HG03520 (cell line): ENCODE measurements at regions not wholly inside any gene's neighbourhood (a gene's known extent, or its start where the extent isn't known, plus 50 kb on each side); places are given as distances from the start of the nearest gene placed in this dataset.

Source experiments
- ATAC-seq: cut with Tn5 transposase; IDR thresholded peaks from one replicate; pipeline ENCODE4 v1.9.1; 2021; ENCODE audit warnings: mild to moderate bottlenecking, moderate library complexity; ENCODE audit not compliant: unreplicated experiment

DNA sequence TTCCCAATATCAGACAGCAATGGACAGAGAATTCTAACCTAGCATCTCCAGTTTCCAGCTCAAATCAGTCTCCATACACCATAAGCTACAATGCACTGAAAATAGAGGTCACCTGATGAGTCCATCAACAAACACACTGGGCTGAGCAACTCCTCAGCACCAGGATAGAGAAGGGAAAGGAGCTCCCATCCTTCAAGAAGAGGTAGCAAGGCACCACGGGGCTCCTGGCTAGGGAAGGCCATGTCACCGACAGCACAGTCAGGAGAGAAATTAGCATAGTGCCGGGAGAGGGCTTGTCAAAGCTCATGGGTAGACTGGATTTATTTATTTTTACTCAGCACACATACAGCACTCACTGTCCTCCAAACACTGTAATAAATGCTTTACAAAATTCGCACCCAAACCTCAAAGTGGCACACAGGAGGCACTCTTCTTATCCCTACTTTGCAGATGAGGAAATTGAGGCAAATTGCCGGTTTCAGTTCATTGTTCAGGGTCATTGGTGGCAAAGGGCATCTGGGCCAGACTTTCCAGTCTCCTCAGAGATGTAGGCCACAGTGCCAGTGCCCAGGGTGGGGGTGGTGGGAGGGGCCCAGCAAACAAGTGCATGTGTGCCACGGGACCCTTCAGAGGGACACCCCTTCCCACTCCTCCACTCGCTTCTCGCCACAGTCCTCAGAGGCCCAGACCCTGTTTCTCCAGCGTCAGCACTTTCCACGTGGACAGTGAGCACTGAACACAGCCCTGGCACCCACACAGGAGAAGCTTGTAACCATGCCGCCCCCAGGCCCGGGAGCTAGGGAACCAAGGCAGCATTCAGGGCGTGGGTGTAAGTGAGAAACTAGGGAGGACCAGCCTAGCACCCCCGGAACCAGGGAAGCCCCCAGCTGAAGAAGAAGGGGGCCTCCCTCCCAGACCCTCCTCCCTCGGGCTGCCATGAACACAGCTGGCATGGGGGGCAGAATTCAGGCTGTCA, 1417.4 kb downstream of the TBC1D22A start:
- ATAC-seq, result no peak

DNA sequence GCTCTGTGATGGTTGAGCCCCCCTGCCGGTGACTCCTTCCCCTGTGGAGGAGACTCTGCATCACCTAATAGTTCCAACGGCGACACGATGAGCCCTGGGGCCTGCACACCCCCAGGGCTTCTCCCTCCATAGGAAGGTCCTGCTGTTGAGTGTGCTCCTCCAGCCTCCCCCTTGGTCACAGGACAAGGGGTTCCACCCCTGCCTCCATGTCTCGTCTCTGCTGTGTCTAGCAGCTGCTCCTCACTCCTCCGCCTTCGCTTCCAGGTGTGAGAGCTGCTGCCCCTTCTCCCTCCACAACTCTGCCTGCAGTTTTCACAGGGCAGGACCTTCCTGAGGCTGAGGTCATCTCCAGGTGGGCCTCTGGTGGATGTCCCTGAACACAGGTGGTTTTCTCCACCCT, 1416.1 kb downstream of the TBC1D22A start:
- ATAC-seq, result no peak

DNA sequence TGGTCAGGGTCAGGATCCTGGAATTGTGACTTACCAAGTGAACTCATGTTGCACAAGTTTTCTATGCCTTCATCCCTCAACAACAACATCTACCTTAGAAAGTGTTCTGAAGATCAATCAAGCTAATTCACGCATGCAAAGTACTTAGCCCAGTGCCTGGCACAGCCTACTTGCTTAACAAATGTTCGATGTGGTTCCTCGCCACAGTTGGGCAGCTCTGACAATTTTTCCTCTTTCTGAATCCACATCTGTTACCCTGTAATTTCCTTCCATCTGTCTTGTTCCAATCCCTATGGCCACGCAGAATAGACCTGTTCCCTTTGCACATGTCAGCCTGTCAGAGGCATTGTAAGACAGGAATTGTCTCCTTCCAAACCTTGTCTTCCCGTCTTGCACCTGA, 1415.2 kb downstream of the TBC1D22A start:
- ATAC-seq, result no peak

DNA sequence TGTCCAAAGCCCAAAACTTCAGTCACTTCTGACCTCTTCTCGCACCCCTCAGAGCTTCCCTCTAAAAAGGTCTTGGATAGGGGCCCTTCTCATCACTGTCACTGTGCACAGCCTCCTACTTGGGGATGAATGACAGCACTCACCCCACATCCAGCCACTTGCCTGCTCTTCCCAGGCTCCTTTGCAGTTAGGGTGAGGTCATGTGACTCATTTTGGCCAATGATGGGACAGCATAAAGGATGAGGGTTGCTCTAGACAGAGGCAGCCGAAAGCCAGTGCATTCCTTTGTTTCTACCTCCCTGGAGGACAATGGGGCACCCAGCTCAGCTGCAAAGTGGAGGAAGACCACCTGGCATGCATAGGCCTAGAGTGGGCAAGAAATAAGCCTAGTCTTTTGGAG, 1413.3 kb downstream of the TBC1D22A start:
- ATAC-seq, result no peak

DNA sequence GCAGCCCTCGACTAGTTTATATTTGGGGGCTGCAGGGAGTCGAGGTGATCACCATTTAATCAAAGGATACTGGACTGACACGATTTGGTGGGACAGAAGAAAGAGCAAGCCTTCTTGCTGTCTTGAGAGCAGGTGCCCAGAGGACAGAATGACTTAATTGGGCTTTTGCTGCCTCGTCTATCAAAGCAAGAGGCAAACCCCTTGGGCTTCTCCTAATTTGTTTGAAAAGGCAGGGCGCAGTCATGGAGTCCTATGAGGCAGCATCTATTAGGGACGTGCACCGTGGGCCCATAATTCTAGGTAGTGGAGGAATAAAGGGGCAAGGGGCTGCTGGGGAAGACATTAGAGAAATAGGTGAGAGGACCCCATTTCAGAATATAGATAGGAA, 1411.3 kb downstream of the TBC1D22A start:
- no peak for ATAC-seq

DNA sequence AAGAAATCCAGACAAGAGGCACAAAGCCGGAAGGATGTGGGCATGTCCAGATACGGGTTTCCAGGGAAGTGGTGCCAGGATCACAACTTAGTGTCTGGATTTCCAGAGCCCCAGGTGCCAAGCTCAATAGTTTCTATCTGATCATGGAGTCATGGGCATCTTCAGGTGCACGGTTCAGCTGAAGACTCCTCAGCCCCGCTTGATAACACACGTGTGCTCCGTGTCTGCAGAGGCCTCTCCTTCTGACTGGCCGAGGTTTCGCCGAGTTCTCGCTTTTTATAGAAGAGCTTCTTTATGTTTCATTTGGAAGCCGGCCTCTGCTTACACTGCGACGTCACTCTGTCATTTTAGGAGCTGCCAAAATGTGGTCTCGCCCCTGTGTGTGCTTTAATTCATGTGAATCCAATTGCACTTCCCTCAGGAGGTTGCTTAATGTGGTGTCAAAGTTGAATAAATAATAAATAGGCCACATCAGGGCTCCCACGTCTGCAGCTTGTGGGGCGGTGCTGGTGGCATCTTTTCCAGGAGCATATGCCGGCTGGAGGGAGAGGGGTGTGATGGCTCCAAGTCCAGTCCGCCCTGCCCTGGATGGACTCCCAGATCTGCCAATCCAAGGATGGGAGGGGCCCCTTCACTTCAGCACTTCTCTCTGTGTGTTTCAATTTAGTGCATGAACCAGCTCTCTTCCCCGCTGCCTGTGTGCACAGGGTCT, 1410.8 kb downstream of the TBC1D22A start:
- no peak for ATAC-seq

DNA sequence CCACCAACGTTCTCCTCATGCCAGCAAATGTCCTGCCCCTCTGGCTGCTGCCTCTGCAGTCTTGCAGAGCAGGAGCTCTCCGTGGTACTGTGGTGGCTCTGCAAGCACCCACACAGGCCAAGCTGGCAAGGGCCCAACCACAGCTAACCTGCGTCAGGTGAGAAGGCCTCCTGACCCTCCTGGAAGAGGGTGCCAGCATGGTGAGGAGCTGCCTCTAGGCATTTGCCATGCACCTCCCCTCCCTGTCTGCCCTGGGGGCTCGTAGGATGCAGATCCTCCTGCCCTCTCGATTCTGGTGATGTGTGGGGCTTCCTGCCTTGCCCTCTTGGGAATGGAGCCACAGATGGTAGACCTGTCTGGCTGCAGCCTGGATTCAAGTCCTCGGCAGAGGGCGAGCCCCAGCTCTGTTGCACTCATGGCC, 1408.8 kb downstream of the TBC1D22A start:
- ATAC-seq, result no peak

DNA sequence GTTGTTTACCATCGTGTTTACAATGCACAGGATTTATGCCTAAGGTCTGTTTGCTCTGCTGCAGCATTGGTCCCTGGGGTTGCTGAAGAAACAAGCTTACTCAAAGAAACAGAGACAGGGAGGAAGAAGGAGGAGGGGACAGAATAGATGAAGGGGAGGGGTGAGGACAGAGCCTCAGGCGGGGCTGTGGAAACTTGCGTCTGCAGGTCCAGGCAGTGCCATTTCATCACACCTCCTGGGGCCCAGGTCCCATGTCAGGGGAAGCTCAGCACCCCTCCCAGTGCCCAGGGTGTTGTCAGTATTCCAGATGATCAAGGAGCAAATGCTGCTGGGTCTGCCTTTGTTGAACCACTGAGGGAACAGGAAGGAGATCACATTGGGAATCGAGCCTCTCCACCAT, 1406.8 kb downstream of the TBC1D22A start:
- ATAC-seq, result no peak

DNA sequence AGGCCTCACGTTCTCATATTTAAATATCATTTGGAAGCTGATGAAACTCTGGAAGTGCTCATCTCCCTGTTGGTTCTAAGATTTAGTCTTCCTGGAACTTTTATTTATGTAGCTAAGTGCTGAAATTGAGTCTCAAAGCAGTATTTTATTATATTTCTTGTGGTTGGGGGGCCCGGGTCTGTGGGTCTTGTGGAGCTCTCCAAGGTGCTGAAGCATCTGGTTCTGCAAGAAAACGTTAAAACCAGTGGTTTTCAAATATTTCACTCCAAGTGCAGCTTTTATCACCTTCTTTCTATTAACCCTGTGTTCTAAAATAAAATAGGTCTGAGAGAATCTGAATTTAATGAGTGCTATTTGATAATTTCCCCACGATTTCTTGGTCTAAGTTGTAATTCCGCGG, 1404.8 kb downstream of the TBC1D22A start:
- no peak for ATAC-seq

DNA sequence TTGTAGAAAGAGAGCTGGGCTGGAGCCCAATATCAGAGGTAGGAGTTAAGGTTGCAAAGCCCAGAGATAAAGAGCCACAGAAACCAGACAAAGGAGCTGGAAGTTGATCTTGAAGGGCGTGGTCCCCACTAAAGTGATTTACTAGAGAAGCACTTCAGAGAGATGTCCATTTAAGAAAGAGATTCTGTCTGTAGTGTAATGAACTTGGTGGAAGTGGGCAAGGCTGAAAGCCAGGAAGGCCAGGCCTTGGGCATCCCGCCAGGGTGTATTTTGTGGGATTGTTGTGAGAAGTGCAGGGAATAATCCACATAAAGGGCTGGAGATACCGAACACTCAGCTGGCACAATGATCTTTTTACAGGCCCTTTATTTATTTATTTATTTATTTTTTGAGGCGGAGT, 1398.8 kb downstream of the TBC1D22A start:
- no peak for ATAC-seq

DNA sequence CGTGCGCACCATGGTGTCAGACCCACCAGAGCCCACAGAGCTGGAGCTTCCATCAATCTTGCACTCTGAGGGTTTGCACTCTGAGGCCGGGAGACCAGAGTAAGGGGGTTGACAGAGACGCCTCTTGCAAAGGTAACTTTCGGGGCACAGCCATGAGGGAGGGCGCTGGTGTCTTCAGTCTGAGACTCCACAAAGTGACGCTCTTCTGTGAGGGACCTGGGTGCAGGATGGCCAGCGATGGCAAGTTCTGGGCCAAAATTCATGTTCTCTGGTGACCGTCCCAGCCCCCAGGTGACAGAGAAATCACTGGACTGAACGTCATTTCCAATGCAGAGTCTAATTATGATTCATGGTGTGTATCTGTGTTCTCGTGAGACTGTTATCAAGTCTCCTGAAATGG, 1395.2 kb downstream of the TBC1D22A start:
- ATAC-seq, result no peak

DNA sequence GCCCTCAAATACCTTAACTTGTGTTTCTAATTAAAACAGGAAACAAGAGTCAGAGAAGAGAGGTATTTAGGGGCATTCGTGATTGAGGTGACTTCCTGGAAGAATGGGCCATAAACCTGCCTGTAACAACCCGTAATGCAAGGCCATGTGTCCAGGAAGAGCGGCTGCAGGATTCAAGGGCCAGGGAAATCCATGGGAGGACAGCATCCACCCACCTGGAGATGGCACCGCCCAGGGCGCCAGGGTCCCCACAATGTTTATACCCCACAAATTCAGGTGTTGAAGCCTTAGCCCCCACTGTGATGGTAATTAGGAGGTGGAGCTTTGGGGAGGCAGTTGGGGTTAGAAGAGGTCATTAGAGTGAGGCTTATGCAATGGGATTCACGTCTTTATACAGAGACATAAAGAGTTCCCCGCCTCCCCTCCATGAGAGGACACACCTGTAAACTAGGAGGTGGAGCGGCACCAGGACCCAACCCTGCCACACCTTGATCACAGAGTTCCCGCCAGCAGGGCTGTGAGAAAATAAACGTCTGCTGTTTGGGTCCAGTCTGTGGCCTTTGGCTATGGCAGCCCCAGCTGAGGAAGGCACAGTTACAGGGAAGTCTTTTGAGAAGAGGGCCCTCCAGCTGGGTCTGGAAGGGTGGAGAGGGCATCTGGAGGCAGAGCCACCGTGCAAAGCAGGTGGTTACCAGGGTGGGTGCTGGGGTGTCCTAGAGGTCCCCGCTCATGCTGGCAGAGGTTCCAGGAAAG, 1394.3 kb downstream of the TBC1D22A start:
- no peak for ATAC-seq

DNA sequence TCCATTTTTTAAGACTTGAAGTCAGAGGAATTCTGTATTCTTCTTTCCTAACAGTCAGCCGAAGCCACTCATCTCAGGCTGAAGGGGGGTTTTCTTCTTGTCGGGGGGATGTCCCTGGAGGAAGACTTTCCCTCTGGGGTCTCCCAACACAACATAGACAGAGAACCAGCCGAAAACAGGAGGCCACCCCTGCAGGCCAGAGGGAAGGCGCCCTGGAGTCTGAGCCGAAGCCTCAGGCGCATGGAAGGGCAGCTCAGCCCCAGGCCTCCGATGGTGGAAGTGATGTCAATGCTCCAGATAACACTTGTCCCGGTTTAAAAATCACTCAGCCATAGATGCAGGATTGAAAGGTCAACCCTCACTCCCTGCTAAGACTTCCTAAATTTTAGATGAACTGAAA, 1393.0 kb downstream of the TBC1D22A start:
- ATAC-seq, result no peak

DNA sequence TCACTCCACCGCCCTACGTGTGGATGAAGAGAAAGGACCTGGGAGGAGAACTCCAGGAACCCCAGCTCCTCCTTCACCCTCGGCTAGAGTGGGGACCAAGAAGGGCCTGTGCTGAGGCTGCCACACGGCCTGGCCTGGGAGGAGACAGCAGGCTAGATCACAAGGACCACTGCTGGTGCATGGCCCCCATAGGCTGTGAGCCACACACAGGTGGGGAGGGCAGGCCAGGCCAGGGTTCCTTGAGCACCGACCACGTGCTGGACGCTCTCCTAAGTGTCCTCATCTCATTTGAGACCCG, 1392.4 kb downstream of the TBC1D22A start:
- ATAC-seq, result no peak

DNA sequence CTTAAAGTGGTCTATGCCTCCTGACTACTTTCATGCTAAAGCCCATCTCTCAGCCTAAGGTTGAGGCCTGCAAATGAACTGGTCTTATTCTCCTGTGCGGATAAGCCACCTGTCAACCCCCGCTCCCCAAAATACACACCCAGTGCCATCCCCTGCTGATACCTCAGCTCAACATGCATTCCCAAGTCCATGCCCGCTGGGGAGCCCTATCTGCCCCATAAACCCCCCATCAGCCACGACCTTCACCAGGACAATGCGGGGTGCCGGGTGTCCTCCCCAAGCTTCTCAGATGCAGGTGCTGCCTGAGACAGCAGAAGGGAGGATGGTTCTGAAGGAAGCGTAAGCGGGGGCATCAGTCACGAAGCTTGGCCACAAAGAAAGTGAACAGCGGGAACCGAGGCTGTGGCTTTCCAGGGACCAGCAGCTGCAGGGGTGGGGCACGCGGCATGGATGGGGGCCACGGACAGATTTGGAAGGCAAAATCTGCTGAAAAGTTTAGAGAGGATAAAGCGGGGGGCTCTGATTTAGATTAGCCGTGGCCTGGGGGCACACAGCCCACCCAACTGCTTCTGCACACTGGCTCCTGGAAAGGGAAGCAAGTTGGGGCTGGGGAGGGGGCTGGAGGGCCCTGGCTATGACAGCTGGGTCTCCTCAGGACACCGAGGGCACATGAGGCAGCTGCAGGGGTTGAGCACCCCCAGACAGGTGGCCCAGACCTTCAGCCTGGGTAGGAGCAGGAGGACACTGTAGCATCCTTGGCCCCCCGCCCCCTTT, 1391.9 kb downstream of the TBC1D22A start:
- ATAC-seq, result no peak

DNA sequence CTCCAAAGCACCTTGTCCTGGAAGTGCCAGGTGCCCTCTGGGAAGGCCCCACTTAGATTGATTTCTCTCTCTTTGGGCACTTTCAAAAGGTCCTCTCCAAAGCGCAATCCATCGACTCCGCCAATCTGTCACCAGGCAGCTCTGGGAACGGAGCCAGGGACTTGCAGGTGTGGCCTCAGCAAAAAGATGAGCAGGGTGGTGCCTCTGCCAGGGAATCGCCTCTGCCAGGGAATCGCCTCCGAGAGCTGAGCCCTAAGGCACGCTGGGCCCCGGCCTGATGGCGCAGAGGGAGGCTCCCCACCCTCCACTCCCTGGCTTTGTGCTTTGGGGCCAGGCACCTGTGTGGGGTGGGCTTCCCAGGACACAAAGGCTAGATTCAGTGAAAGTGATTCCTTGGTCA, 1391.3 kb downstream of the TBC1D22A start:
- ATAC-seq, result no peak

DNA sequence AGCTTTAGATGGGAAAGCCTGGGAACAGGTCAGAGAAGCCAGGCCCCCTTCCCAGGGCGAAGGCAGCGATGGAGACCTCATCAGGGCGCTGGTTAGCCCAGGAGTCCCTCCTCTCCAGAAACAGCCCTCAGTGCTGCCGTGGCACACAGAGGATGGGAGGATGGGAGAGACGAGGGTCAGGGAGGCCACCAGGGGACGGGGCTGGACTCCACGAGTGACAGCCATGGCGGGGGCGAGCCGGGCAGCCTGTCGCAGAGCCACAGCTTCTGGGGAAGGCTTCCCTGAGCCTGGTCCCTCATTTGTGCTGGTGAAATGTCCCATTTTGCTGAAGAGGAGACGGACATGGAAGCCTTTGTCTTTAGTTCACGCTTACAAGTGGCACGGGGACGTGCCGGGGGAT, 1390.5 kb downstream of the TBC1D22A start:
- ATAC-seq, result no peak

DNA sequence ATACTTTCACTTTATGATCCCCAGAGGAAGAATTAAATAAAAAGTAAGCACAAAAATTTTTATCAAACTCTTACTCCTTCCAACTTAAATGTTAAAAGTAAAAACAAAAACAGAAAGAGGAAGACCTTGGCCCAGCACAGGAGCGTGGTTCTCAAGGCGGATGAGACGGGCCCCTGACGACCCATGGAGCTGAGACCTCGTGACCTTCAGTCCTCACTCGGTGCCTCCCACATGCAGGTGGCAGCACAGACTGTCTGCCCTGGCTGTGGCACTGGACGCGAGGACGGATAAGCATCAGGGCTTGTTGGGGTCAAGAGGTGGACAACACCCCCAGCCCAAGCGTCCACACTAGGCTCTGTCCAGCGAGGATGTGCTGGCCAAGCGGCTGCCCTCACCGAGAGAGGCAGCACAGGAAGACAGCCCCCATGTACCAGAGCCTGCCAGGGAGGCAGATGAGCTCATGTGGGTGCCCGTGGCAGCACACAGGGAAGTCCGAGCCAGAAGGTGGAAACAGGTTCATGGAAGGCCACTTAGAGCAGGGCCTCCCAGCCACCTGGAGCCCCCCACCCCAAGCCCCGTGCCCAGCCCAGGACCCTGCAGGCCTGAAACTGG, 1389.8 kb downstream of the TBC1D22A start:
- no peak for ATAC-seq

DNA sequence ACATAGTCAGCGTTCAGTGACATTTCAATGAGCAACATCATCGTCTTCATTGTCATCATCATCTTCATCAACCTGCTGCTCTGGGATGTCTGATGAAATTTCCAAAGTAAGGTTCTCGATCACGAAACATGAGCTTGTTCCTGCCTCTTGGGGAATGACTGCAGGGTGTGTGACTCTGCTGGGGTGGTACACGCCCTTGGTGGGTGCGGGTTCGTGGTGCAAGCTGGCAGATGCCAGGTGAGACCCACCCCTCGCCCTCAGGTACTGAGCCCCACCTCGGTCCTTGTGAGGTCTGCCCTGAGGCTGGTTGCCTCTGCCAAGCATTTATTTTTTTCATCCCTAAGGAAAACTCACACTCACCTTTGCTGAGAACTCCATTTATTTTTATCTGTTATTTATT, 1389.2 kb downstream of the TBC1D22A start:
- no peak for ATAC-seq

DNA sequence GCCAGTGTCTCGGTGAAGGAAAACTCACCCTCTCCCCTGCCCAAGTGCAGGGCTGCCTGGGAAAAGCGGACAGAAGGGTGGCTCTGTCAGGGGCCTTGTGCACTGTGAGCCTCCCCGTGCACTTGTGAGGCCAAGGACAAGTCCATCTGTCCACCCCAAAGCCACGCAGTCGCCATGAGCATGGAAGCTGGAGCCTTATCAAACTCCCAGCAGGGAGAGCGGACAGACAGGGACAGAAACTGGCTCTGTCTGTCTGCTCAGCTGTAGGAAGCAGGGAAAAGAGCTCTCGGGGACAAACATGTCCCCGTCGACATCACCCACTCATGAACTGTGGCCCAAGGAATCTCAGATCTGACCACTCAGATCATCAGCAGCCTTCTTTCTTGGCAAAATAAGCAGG, 1385.4 kb downstream of the TBC1D22A start:
- no peak for ATAC-seq

DNA sequence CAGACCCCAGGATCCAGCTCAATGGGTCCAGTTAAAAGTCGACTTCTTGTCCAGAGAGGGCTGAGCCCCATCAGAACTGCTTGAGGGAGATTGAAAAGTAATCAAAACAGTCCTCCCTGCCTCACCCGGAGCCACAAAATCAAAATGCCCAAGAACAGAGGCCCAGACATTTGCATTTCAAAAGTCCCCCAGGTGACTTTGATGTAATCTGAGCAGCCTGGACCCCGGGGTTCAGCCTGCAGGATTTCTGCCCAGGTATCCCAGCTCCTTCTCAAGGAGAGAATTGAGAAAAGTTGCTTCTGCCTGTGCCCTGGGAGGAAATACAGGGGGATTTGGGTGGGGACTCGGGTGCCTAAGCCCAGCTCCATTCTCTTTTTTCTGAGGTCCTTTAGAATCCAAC, 1385.0 kb downstream of the TBC1D22A start:
- no peak for ATAC-seq
